HG02884 (cell line): ENCODE measurements at regions not wholly inside any gene's neighbourhood (a gene's known extent, or its start where the extent isn't known, plus 50 kb on each side); places are given as distances from the start of the nearest gene placed in this dataset.

ENCODE experiments used
- ATAC-seq: cut with Tn5 transposase; IDR thresholded peaks from one replicate; pipeline ENCODE4 v1.9.1; 2021; ENCODE audit warnings: mild to moderate bottlenecking, moderate library complexity; ENCODE audit not compliant: unreplicated experiment

GRCh38 chr7:156141941-156142340, 329.7 kb upstream of the SHH start:
- ATAC-seq: no peak

GRCh38 chr7:156140896-156141295, 328.6 kb upstream of the SHH start:
- ATAC-seq: no peak

DNA sequence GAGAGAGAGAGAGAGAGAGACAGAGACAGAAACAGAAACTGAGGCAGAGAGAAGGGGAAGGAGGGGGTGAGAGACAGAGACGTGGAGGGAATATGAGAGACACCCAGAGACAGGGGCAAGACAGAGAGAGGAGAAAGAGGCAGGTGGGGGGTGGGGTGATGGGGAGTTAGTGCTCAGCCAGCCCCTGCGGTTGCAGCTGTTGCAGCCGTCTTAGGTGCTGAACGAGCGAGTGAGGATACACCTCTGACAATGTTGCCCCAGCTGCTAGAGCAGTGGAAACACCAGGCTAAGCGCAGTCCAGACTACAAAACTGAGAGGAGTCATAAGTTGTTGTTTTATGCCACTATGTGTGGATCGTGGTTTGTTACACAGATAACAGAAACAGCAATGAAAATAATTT, 328.2 kb upstream of the SHH start:
- ATAC-seq: no peak

DNA sequence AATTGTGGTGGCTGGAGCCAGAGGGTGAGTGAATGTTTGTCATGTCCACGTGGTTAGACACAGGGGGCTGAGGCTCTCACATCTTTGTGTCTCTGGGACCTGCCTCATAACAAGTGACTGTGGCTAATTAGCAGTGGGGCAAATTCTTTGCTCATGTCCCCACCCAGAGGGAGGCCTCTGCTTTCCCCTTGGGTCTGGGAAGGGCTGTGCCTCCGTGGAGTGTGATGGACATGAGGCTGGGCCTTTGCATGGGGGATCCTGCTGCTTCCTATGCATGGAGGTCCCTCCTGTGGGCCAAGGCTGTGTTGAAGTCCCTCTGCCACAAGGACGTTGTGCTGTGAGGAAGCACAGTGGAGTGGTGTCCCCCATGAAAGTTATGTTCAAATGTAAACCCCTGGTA, 327.4 kb upstream of the SHH start:
- no peak for ATAC-seq

DNA sequence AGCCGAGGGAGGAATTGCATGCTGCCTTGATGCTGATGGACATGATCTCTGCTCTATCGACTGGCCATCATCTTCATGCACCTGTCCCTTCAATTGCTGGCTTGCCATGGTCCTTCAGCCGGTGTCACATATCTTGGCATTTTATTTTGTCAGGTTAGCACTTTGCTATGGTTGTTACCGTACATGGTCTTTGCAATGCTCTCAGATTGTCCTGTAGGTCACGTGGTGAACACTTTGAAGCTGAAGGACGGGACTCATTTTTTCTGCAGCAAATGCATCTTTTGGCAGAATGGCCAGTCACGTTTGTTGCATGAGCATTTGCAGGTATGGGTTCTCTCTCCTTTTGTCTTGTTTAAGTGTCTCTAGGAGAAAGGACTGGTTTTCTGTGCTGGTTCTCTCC, 326.8 kb upstream of the SHH start:
- ATAC-seq: no peak

- no peak for ATAC-seq
Measured at GRCh38 chr7:156131881-156132280, 319.6 kb upstream of the SHH start.

DNA sequence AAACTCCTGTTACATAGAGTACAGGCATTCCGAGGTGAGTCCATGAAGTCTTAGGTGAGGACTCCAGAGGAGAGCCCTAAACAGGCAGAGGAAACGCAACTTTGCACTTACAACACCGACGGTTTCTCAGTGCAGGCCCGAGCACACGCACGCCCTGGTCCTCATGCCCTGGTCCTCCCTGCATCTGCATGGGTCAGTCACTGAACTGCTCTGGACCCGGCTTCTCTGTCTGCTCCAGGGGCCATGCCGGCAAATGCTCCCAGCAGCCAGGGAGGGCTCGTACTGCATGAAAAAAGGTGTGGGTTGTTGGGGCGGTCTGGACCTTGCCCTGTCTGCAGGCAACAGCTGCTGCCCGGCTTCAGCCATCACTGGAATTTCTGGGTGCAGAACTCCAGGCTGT, 317.3 kb upstream of the SHH start:
- no peak for ATAC-seq

DNA sequence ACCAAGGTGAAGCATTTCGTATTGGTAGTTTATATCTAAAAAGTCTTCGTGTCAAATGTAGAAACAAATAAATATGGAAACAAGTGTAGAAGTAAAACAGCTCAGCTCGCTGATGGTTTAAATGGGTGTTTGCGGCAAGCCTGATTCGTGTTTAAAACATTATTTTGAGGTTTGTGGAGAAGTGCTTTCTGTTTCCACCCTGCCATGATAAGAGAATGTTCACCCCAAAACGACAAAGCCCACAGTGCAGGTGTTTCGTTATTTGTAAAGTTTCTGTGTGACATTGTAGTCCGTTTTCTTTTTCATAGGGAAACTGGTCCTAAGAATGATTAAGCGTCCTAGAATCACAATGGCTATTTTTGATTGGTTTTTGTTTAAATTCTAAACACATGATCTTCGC, 316.2 kb upstream of the SHH start:
- ATAC-seq: no peak

DNA sequence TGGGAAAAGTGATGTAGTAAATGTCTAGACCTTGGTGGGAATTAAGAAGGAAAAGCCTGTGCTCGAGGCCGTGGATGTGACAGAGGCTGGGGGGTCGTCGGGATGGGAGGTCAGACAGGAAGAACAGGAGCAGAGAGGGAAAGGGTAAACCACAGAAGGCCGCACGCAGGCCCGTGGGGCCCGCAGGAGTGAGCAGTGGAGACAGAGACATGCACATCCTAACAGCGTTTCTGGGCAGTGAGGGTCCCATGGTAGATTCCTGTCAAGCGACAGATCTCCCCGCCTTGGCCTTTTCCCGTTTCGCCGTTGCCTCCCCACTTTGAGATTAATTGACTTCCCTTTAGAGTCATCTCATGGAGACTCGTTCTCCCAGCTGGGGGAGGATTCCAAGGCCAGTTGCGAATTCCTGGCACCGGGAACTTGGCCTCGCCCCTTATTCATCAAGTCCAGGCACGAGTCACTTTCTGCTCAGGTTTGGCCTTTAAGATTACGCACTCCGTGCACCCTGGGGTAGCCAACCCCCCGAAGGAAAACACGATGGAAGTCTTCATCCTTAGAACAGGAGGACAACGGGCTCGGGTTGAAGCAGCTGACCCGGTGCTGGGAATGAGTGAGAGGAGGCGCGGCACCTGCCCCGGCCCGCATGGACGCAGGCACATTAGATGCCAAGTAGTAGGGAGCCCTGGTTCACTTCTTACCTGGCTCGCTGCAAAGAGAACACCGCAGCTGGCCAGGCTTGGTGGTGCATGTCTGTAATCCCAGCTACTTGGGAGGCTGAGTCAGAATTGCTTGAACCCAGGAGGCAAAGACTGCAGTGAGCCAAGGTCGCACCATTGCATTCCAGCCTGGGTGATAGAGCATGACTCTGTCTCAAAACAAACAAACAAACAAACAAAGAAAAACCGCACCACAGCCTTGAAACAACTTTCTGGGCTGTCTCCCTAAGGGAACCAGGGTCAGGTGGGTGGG, 315.2 kb upstream of the SHH start:
- ATAC-seq: no peak

DNA sequence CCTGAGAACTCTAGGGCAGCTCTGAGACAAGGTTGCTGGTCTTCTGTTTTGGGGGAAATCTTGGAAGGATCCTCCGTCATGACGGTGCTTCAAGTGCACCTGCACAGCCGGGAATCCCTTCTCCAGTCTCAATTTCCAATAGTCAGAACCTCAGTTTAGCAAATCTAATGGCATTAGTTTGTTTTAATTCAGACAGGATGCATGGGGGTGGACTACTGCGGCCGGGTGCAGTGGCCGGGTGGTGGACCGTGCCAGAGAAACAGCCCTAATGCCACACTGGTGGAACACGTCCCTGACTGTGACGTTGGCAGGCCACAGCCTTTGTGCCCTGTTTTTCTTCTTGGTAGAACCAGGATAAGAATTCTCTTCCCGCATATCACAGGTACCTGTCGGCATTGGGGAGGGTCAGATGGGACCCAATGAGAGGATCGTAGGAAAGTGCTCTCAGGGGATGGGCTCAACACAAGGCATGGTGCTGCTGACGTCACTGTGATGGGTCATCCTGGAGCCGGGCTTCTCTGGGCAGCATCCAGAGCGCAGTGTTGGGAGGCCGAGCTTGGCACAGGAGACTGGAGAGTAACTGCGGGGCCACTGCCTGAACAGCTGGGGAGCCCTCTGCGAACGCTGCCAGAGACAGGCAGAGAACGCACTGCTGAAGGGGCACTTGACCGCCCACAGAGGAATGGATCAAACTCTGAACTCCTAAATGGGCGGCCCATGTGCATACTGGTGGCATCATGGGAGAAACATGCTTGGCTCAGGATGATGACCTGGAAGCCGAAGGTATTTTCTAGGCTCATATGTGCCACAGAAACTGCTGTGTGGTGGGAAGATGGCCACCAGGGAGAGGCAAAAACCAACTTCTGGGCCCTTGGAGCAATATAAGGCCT, 313.8 kb upstream of the SHH start:
- ATAC-seq: no peak

- no peak for ATAC-seq
Measured at GRCh38 chr7:156124356-156124755, 312.1 kb upstream of the SHH start.

DNA sequence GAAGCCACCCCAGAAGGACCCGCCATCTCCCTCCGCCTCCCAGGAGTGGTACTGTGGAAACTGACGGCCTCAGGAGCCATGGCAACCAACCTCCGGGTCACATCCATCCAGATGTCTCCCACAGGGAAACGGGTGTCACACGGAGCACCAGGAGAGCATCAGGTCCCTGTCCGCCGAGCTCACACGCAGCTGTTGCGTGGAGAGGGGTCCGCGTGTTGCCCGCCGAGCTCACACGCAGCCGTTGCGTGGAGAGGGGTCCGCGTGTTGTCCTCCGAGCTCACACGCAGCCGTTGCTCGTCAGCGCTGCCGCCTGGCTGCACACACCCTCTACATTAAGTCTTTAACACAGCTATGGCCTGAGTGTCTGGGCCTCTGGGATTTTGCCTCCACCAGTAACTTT, 311.1 kb upstream of the SHH start:
- no peak for ATAC-seq

GRCh38 chr7:156122752-156123354, 310.6 kb upstream of the SHH start:
- ATAC-seq: no peak

- no peak for ATAC-seq
Measured at GRCh38 chr7:156121956-156122355, 309.7 kb upstream of the SHH start.

GRCh38 chr7:156121434-156121833, 309.2 kb upstream of the SHH start:
- no peak for ATAC-seq

DNA sequence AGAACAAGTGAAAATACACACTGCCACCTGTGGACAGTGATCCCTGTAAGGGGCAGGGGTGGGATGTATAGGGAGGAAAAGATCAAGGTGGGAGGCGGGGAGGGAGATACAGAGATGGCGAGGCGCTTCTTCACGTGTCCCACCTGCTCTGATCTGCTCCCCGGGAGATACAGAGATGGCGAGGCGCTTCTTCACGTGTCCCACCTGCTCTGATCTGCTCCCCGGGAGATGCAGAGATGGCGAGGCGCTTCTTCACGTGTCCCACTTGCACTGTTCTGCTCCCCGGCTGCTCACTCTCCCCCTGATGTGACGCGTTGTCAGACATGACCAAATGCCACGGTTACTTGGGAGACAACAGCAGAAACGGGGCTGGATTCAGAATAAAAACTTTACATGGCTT, 308.3 kb upstream of the SHH start:
- ATAC-seq: no peak

- no peak for ATAC-seq
Measured at GRCh38 chr7:156119771-156120170, 307.5 kb upstream of the SHH start.

- no peak for ATAC-seq
Measured at GRCh38 chr7:156118248-156118645, 306.0 kb upstream of the SHH start.

GRCh38 chr7:156117542-156118247, 305.4 kb upstream of the SHH start:
- ATAC-seq: no peak

DNA sequence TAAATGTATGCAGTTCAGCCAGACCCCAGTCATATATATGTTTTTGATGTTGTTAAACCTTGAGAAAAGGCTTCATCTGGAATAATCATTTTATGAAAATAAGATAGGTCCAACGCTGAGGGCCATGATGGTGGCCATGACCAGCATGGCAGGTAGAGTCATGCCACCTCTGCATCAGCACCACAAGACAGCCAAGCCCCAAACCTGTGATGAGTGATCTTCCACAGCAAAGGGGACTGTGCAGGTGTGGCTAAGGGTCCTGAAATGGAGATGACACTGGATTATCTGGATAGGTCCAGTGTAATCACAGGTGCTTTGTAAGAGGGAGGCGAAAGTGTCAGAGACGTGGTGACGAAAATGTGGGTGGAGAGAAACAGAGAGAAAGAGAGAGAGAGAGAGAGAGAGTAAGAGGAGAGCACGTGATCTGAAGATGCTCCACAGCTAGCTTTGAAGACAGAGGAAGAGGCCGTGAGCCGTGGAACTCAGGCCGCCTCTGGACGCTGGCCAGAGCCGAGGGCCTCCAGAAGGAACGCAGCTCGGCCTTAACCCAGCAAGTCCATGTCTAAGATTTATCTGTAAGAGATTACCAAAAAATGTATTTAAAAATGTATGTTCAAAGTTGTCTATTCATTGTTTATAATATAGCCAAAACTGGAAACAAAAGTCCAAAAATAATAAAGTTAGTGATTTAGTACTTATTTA, 304.4 kb upstream of the SHH start:
- no peak for ATAC-seq
